ENCODE measurements at regions not wholly inside any gene's neighbourhood (a gene's known extent, or its start where the extent isn't known, plus 50 kb on each side); places are given as distances from the start of the nearest gene placed in this dataset.

DNA sequence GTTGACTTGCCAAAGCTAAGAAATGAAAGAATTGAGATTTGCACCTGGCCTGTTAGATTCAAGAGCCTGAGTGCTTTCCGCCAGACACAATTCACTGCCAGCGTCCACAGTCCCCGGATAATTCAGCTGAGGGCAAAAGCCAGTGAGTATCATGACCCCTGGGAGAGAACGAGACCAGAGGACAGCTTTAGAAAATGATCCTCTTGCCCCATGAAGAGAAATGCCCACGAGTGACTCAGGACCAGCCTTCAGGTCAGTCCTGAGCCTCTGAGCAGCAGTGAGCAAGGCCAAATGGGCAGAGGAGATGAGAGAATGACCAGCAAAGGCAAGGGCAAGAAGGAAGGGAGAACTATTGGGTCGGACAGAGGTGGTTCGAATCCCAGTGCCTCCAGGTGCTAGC lies 273.5 kb downstream of the FAM43A start:
- TF ChIP-seq, protein P1, sequence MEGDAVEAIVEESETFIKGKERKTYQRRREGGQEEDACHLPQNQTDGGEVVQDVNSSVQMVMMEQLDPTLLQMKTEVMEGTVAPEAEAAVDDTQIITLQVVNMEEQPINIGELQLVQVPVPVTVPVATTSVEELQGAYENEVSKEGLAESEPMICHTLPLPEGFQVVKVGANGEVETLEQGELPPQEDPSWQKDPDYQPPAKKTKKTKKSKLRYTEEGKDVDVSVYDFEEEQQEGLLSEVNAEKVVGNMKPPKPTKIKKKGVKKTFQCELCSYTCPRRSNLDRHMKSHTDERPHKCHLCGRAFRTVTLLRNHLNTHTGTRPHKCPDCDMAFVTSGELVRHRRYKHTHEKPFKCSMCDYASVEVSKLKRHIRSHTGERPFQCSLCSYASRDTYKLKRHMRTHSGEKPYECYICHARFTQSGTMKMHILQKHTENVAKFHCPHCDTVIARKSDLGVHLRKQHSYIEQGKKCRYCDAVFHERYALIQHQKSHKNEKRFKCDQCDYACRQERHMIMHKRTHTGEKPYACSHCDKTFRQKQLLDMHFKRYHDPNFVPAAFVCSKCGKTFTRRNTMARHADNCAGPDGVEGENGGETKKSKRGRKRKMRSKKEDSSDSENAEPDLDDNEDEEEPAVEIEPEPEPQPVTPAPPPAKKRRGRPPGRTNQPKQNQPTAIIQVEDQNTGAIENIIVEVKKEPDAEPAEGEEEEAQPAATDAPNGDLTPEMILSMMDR (IDR thresholded peaks at IDR 0.05; ENCODE audit: low read length), result no peak
- TF ChIP-seq EZH2phosphoT487 (IDR thresholded peaks at IDR 0.05; ENCODE audit: low read length) (no peak), EZH2 (optimal IDR thresholded peaks at IDR 0.05; ENCODE audit: low read depth, low read length) (no peak)

Data from MM.1S (cell line).